Activated CD4-positive, alpha-beta T cell treated with anti-CD3 and anti-CD28 coated beads for 24 hours (primary cell): ENCODE measurements at regions not wholly inside any gene's neighbourhood (a gene's known extent, or its start where the extent isn't known, plus 50 kb on each side); places are given as distances from the start of the nearest gene placed in this dataset.
A peak's percentile ranks its signal among the peaks of the same experiment; 100 is the strongest.

Source experiments
- DNase-seq, 2 donors: peaks; one replicate each; pipeline ENCODE4 v3.0.0-alpha.2; 2020; ENCODE audit warnings: low read depth in 2 of 2

DNA sequence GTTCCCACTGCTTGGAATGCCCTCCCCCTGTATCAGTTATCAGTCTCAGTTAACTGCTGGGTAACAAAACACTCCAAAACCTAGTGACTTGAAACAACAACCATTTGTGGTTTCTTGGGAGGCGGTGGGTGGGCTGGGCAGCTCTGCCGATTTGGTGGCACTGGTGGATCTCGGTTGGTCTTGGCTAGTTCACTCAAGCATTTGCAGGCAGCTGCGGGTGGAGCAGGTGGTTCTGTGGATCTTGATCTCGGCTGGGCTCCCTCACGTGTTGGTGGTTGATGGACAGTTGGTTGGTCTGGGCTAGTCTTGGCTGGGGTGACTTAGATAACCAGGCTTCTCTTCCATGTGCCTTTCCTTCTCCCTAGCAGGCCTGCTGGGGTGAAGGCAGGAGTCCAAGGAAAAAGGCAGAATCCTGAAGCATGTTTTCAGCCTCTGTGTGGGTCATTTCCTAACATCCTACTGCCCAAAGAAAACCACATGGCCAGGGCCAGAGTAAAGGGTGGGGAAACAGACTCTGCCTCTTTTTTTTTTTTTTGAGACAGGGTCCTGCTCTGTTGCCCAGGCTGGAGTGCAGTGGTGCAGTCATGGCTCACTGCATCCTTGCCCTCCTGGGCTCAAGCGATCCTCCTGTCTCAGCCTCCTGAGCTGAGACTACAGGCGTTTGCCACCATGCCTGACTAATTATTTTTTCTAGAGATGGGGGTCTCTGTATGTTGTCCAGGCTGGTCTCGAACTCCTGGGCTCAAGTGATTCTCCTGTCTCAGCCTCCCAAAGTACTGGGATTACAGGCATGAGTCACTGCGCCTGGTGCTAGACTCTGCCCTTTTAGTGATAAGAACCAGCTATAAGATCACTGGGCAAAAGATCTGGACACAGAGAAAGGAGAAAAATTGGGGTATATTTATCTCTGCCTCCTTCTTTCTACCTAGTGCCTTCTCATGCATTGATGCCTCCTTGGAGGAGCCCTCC, 183.7 kb downstream of the RGS3 start:
- DNase-seq: no peak

- no peak for DNase-seq
These were observed 184.5 kb downstream of the RGS3 start for GRCh38 chr9:113648048-113648447.

GRCh38 chr9:113648586-113648985, 185.1 kb downstream of the RGS3 start:
- DNase-seq: no peak

DNA sequence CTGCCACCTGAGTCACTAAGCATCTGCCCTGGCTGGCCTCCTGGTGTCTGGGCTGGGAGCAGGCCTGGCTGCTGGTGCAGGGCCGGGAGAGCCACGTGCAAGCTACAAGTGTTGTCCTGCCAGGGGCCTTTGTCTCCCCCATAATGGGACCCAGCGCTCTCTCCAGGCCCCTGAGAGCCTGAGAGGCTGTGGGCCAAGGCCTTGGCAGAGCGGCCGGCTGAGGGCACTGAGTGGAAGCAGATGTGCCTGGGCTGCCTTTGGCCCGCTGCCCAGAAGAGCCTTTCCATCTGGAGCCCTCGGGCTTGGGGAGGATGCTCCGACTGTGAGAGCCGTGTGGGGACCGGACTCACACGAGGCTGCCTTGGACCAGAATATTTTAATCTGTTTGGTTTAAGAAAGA, 185.5 kb downstream of the RGS3 start:
- no peak for DNase-seq

DNA sequence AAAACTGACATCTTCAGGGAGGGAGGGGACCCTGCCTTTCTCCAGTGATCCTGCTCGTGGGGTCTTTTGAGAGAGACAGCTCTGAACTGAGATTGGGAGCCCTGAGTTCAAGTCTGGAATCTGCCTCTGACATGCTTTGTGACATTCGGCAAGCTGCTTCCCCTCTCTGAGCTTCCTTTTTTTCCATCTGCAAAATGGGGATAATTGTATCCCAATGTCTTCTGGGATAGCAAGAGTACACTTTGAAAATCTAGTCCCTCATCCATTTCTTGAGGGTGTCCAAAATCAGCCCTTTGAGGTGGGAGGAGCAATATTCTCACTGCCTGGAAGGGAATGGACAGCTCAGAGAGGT, 186.3 kb downstream of the RGS3 start:
- no peak for DNase-seq

DNA sequence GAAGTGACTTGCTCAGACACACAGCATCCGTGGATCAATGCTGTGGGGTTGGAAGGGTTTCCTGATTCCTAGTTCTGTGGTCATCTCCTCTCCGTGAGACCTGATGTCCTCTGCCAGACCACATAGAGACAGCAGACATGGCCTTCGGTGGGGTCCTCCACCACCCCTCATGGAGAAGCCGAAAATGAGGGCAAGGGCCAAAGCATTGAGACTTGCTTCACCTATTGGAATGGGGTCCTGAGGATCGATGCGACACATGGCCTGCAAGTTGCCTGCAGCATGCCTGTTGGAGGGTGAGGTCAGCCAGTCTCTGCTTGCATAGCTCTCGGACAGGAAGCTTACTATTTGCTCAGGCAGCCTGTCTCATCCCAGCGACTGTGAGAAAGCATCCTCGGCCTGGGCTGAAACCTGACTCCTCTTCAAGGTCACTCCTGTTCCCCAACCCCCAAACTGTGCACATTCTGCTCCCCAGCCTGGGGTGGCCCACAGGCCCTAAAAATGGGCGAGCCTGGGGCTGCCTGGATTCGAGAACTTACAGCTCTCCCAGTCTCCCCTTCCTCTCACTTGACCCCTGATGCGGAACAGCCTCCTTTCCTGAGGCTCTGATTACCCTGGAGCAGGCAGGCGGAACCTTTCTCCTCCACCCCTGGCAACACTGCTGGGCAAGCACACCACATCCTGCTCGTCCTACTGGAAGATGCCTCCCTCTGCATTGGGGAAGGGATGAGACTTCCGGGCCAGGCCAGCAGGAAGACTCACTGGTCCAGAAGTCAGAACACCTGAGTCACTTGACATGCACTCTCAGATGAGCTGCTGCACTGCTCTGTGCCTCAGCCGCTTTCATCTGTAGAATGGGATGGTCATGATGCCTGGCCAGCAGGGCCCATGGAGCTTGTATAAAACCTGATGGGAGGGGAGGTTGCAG, 186.9 kb downstream of the RGS3 start:
- DNase-seq: no peak

DNA sequence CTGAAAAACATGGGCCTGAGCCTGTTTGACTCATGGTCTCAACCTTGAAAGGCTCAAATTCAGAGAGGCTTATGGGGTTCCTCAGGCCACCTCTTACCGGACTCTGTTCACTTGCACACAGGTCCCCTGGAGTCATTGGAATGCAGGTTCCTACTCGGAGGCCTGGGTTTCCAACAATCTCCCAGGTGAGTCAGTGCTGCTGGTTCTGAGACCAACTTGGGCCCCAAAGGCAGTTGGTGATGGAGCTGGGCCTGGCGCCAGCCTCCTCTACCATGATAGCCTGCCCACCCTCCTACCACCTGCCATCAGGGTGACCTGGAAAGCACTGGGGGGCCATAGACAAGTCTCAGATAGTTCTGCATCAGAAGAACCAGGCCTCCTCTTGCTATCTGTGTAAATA, 188.4 kb downstream of the RGS3 start:
- no peak for DNase-seq

DNA sequence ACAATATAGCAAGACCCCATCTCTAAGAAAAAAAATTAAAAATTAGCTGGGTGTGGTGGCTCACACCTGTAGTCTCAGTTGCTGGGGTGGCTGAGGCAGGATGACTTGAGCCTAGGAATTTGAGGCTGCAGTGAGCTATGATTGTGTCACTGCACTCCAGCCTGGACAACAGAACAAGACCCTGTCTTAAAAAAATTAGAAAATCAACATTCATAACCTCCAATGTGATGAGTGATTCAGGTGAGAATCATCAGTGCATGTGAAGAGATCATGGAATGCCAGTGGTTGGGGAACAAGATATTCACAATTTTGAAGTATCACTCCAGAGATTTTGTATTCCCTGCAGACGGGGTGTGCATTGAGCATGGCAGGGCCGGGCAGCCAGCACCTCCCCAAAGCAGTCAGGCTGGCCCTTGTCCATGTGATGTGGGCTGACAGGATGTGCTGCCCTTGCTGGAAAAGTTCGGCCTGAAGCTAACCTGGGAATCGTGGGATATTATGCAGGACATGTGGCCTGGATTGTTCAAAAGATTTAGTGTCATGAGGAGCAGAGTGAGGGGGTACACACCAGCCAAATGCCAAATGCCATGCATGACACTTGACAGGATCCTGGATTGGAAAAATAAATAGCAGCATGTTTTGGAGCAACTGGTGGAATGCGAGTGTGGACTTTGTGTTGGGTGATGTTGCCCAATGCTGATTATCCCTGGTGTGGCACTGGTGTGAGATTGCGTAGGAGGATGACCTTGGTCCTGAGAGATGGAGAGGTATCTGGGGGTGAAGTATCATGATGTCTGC, 189.0 kb downstream of the RGS3 start:
- DNase-seq: no peak

DNA sequence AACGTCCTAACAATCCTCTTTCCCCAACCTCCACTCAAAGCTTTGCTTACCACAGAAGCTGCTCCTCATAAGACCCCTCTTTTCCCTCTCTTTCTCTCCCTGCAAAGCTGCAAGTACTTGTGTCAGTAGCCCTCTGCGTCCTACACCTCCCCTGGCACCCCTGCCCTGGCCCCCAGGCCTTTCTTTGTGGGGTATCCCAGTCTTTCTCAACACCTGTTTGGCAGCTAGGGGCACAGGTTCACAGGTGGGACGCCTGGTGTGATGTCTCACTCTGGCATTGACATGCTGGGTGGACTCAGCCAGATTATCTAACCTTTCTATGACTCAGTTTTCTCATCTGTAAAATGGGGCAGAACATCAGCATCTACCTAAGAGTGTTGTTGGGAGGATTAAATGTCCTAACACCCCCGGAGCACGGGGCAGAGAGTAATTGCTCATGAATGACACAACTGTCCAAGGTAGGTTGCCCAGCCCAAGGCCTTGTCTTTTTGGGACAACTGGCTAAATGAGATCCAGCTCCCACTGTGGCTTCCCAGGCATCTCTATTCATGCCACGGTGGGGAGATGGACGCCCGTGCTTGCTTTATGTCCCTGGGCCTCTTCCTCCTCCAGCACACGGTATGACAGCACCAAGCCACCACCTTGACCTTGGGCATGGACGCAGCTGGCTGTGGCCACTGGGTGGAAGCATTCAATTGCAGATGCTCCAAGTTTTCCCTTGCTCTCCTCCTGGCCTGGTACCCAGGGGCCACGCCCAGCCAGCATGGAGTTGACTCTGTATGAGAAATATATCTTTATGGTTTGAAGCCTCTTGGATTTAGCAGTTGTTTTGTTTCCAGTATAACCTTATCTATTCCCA, 190.4 kb downstream of the RGS3 start:
- no peak for DNase-seq

DNA sequence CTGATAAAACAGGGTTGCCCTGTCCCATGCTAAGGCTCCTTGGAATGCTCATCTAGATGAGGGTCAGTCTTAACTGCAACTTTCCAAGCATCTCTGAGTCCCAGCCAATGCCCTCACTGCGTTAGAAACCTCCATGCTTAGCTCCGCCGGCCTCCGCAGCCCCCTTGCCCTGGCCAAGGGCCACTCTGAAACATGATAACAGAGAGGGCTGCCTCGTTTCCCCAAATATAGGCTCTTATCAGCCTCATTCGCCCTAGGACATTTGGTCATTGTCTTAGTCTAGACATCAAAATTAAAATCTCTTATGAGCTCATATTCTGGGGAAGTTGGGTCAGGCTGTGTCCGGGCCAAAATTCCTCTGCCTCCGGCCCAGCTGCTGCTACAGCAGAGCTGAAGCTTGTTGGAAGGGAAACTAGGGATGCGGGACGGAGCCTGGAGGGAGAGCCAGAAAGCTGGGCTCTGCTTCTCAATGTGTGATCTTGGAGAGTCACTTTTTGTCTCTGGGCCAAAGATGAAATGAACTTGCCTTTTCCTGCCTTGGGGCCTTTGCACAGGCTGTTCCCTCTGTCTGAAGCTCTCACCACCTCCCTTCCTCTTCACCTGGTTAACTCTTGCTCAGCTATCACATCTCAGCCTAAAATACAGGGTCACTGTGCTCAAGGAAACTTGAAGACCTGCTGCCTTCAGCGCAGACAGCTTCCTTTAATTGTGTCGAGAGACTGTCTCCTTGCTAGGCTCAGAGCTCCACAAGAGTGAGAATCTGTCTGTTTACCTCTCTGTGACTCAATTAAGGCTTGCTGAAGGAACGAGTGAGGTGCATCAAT, 191.3 kb downstream of the RGS3 start:
- DNase-seq: no peak

GRCh38 chr9:113656771-113657670, 193.5 kb downstream of the RGS3 start:
- no peak for DNase-seq

GRCh38 chr9:113657765-113658544, 194.4 kb downstream of the RGS3 start:
- peak; percentile 71 to 83 for DNase-seq

GRCh38 chr9:113658545-113658895, 195.0 kb downstream of the RGS3 start:
- DNase-seq: no peak

GRCh38 chr9:113659039-113659438, 195.5 kb downstream of the RGS3 start:
- DNase-seq: no peak

GRCh38 chr9:113659740-113660139, 196.2 kb downstream of the RGS3 start:
- DNase-seq: no peak

DNA sequence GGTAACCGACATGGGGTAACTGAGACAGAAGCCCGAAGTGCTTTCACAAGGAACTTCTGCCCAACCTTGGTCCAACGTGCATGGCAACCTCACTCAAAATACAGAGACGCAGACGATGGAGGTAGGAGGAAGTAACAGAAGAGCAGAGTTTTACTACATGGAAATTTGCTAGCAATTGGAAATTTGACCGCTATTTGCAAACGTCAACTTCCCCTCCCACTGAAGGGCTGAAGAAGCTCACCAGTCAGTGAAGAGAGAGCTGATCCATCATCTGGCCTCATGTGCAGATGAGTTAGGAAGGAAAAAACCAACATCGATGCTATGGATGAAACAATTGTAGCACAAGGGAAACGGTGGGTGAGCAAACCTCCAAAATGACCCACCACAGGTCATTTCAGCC, 196.7 kb downstream of the RGS3 start:
- no peak for DNase-seq

GRCh38 chr9:113661074-113661473, 197.5 kb downstream of the RGS3 start:
- no peak for DNase-seq

DNA sequence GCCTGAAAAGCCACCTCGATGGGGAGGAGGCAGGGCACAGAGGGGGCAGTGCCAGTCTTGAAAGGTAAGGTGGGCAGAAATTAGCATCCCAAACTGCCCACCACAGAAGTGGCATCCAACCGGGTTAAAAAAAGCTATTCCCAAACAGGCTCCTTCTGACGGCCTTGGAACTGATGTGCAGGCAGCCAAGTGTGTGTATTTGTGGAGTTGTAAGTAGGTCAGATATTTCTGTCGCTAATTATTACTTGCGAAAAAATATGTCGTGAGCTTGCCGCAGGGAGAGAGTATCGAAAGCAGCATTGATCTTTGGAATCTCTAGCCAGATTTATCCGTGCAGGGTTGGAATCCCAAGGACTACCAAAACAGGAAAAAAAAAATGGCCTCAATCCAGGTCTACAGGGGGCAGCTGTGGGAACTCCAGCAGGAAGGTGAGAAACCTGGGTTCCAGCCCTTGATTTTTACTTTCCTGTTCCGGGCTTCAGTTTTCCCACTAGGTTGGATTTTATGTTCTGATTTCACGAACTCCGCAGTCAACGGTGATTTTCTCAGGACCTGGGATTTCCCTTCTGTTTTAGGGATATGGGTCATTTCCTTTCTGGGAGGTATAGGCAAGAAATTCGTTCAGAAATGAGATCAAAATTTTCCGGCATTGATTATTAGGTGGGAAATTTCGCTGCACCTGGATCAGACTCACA, 200.8 kb downstream of the RGS3 start:
- no peak for DNase-seq
